GM21786 (cell line): ENCODE measurements at regions not wholly inside any gene's neighbourhood (a gene's known extent, or its start where the extent isn't known, plus 50 kb on each side); places are given as distances from the start of the nearest gene placed in this dataset.

ENCODE experiments used
- ATAC-seq: cut with Tn5 transposase; IDR thresholded peaks from one replicate; pipeline ENCODE4 v1.9.1; 2021; ENCODE audit not compliant: unreplicated experiment

DNA sequence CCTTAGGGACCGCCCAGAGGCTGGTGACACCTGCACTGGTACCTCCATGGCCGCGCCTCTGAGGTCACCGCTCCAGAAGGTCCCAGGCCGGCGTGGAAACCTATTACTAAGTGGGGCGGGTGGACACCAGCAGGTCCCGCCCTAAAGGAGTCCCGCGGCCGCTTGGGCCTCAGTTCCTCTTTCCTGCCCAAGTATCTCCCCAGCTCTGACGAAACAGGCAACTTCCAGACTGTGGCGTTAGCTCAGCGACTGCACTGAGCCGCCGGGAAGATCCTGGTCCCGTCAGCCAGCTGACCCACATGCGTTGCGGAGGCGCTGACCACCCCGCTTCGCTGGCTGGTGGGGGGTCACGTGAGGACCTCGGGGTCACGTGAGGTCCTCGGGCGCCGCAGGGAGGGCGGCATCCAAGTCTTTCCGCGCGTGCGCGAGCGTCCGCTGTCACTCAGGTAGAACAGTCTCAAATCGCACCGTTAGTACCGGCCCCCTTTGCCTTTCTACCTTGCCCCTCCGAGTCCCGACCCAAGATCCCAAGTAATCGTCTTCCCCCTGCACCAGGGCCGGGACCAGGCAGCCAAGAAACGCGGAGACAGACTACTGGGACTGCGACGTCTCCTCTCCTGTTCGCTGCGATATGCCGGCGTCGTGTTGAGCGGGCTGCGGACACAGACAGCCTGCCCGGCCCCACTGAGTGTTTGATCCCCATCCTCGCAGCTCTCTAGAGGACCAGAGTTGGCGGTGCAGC, 53.7 kb upstream of the KDM4C start:
- ATAC-seq = peak; percentile 73

DNA sequence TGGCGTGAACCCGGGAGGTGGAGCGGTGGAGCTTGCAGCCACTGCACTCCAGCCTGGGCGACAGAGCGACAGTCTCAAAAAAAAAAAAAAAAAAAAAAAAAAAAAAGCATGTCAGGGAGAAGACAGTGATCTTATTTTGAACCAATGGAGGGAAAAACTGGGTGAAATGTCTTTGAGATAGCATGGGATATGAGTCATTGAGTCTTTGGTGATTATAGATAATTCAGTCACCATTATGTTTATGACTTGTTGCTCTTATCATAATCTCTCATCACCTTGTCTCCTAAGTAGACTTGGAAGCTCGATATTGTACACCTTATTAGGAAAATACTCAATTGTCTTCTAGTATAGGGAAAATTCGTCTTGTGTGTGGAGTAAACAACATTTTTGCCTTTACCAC, 55.1 kb upstream of the KDM4C start:
- no peak for ATAC-seq

DNA sequence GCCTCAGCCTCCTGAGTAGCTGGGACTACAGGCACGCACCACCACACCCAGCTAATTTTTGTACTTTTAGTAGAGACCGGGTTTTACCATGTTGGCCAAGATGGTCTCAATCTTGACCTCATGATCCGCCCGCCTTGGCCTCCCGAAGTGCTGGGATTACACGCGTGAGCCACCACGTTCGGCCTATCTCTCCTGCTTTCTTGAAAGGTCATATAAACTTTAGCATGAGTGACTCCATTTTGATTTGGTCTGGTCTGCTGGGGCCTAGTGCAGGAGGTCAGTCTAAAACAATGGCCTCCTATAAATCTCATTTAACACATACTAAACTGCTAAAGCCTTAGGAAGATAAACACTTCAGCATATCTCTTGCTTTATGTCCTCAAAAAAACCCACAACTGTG, 50.6 kb upstream of the GLDC start:
- ATAC-seq = no peak

DNA sequence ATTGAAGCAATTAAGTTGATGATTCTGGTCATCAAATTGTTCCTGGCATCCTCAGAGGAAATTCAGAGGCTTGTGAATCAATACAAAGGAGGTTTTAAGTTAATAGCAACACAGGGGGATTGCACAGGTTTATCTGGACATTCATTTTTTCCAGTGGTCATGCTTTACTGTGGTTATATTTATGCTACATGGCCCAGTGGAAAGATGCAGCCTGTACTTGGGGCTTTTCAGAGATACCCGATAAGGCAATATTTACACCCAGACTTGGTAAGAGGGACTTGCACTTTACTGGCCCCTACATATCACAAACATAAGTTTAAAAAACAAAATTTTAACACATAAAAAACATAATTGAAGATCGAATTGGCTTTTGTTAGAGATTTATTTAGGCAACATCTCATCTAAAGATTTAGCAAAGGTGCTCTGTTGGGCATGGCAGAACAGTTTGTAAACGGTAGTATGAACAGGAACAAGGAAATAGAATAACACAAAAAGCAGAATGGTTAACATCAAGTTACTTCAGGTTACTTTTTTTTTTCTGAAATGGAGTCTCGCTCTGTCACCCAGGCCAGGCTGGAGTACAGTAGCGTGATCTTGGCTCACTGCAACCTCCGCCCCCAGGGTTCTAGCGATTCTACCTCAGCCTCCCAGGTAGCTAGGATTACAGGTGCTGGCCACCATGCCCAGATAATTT, 49.7 kb upstream of the GLDC start:
- no peak for ATAC-seq
